Pancreas (tissue), 10 donors: ENCODE measurements at regions not wholly inside any gene's neighbourhood (a gene's known extent, or its start where the extent isn't known, plus 50 kb on each side); places are given as distances from the start of the nearest gene placed in this dataset.
A peak's percentile ranks its signal among the peaks of the same experiment; 100 is the strongest.

Source experiments
- ATAC-seq, 4 donors: fragments of 200-7000 bp; cut with Tn5 transposase; one replicate each; pipeline versions ENCODE4 v1.8.0 to v1.9.1; 2020; ENCODE audit warnings: mild to moderate bottlenecking in 4 of 4, moderate library complexity in 4 of 4
- DNase-seq, 6 donors: peaks; one replicate each; pipeline ENCODE4 v3.0.0-alpha.2; 2020
- FAIRE-seq: peaks from 2 replicates; lab custom pipeline; 2012; peaks lifted over from hg19 to GRCh38; lab: Jason Lieb, UNC
- H3K27ac ChIP-seq, 4 donors: fragments of 200-600 bp; sonication (generic); 1 replicate in 3 of 4; 2 replicates in 1 of 4; pipeline versions ENCODE4 v1.5.0 to v1.8.0; 2020
- H3K27me3 ChIP-seq, 4 donors: fragments of 200-600 bp; one replicate each; pipeline ENCODE4 v1.8.0; 2021
- H3K36me3 ChIP-seq, 3 donors: fragments of 200-600 bp; sonication (generic) in 1 of 3; one replicate each; pipeline versions ENCODE4 v1.5.0 to v1.8.0; 2020 to 2021
- H3K4me1 ChIP-seq, 3 donors: fragments of 200-600 bp; one replicate each; pipeline ENCODE4 v1.8.0; 2021
- H3K4me3 ChIP-seq, 4 donors: fragments of 200-600 bp; sonication (generic) in 2 of 4; one replicate each; pipeline versions ENCODE4 v1.5.0 to v1.8.0; 2020 to 2021
- H3K9me3 ChIP-seq, 4 donors: fragments of 200-600 bp; one replicate each; pipeline ENCODE4 v1.8.0; 2021
- WGBS, 2 donors: extraction: QIAGEN DNeasy Blood & Tissue Kit; methylation state at CpG; one replicate each; pipeline ENCODE4 v1.1.7; 2013; 5-methylcytosine and 5-hydroxymethylcytosine counted together
- intact Hi-C, 3 donors: fragments of 100-400 bp; cut with DNase I; formaldehyde crosslinking; loops; one replicate each; pipeline versions ENCODE4 v1.11.1 to v1.14.2; 2022
- TF ChIP-seq, protein P1 (sequence below), 4 donors: fragments of 200-600 bp; sonication (generic) in 3 of 4; IDR thresholded peaks; one replicate each; pipeline versions ENCODE4 v1.5.0 to v1.8.0; 2021; ENCODE audit warnings: antibody characterized with exemption in 4 of 4
- donor health status: healthy with polysubstance abuse.
- donor health status: DM: no; HTN: no; CAD: no; lungs with moderate emphysema.
- donor health status: DM: no; HTN: no; CAD: no.
- donor health status: control.
- donor health status: control.
- donor health status: Bipolar disorder and iron deficiency.
- donor health status: DM: yes; HTN: yes; CAD: no.
- donor health status: DM: no; HTN: no; CAD: no.
- donor health status: DM: no; HTN: no; CAD: no.
- donor health status: DM: yes; HTN: yes; CAD: no.

DNA sequence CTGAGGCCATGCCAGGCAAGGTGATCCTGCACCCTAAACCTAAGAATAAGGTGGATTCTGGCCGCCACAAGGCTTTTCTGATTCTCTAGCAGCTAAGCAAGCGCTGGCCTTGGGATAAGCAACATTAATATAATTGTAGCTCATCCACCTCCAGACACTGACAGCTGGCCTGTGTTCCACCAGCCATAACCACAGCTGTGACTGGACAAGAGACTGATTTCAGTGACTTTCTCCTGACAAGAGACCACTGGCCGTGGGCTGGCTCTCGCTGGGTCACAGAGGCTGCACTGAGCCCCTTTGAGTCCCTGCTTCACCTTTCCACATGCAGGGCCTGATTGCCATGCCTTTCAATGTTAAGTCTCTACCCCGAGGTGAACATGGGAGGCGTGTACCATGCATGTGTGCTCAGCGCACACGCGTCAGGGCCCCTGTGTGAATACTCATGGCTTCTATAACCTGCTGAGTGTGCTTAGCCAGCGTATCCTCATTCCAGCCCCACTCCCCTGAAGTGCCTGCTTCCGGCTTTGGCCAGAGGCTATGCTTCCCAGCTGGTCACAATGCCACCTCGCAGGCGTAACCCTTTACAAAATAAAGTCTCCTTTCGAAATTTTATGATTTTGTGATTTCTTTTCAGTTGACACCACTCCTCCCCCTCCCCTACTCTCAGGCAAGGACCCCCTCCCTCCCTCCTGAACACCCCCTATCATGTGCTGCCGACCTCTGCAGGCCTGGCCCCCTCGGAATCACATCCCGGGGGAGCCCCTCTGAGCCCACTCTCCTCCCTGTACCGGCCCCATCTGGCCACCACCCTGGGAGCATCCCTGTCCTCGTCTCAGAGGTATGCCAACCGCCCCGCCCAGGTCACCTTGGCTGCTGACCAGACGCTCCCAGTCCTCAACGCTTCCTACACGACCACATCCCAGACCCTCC lies 128.1 kb downstream of the CTTN start:
- TF ChIP-seq, protein P1, sequence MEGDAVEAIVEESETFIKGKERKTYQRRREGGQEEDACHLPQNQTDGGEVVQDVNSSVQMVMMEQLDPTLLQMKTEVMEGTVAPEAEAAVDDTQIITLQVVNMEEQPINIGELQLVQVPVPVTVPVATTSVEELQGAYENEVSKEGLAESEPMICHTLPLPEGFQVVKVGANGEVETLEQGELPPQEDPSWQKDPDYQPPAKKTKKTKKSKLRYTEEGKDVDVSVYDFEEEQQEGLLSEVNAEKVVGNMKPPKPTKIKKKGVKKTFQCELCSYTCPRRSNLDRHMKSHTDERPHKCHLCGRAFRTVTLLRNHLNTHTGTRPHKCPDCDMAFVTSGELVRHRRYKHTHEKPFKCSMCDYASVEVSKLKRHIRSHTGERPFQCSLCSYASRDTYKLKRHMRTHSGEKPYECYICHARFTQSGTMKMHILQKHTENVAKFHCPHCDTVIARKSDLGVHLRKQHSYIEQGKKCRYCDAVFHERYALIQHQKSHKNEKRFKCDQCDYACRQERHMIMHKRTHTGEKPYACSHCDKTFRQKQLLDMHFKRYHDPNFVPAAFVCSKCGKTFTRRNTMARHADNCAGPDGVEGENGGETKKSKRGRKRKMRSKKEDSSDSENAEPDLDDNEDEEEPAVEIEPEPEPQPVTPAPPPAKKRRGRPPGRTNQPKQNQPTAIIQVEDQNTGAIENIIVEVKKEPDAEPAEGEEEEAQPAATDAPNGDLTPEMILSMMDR (IDR thresholded peaks at IDR 0.05): no peak
- Histone ChIP-seq H3K27ac (no peak overlapping the region), H3K4me1 (no peaks in the 10 kb centered on the region), H3K4me3 (no peak overlapping the region), H3K36me3 (no peaks in the 10 kb centered on the region), H3K9me3 (no peaks in the 10 kb centered on the region), H3K27me3 (no peaks in the 10 kb centered on the region)
- DNase-seq (peak in 2 of 6 donors; percentile 42 to 43), ATAC-seq (no peak), FAIRE-seq (no peak)
- intact Hi-C loops: no loop called here
- 84 to 87% methylated on average over 23 to 24 of the region's 24 CpGs for WGBS, 2 donors

- Histone ChIP-seq H3K9me3 (no peaks in the 10 kb centered on the region), H3K27me3 (no peaks in the 10 kb centered on the region), H3K36me3 (no peaks in the 10 kb centered on the region), H3K27ac (no peak overlapping the region), H3K4me1 (no peaks in the 10 kb centered on the region), H3K4me3 (no peak overlapping the region)
- DNase-seq: peak in 2 of 6 donors; percentile 40
- no peak for ATAC-seq
- FAIRE-seq: no peak
- 77 to 83% methylated on average over 7 of the region's 7 CpGs for WGBS, 2 donors
- TF ChIP-seq, protein P1 (IDR thresholded peaks at IDR 0.05): no peak
- intact Hi-C loops: no loop called here
Observed at GRCh38 chr11:70527046-70527395, 128.7 kb downstream of the CTTN start.

GRCh38 chr11:70527429-70528045 lies 129.2 kb downstream of the CTTN start:
- FAIRE-seq: no peak
- intact Hi-C loops: no loop called here
- Histone ChIP-seq H3K4me3 (no peak overlapping the region), H3K4me1 (no peaks in the 10 kb centered on the region), H3K9me3 (no peaks in the 10 kb centered on the region), H3K27ac (no peak overlapping the region), H3K27me3 (no peaks in the 10 kb centered on the region), H3K36me3 (no peaks in the 10 kb centered on the region)
- peak in 2 of 6 donors; percentile 28 to 36 for DNase-seq
- no peak for ATAC-seq
- TF ChIP-seq, protein P1 (IDR thresholded peaks at IDR 0.05): no peak
- WGBS, 2 donors: 89 to 93% methylated on average over 10 of the region's 10 CpGs

DNA sequence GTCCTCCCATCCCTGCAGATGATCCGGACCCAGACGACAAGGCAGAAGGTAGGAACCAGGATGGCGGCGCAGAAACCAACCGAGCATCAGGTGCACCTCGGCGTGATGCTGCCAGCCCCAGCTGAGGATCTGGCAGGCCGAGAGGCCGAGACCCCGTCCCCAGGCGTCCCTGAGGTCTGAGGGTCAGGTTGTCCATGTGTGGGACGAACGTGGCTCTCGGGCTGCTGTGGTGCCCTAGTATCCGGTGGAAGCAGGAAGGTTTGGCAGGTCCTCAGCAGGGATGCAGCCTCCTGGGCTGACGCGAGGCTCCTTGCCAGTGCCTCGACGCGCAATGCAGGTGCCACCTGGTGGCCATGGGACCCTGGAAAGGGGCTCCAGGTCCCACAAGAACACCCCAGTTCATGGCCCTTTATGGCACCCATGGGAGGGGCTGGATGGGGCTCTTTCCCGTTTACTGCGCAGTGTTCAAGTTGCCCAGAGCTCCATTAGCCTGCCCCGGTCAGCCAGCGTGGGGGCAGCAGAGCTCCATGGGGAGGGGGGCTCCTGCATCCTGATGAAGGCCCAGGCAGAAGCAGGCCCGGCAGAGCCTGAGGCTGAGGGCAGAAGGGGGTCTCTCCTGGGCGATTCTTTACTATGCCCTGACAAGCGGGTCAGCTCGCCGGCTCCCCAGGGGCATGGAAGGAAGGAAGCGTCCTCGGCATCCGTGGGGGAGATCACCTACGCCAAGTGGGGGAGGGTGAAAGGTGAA lies 129.9 kb downstream of the CTTN start:
- H3K4me1 ChIP-seq: no peaks in the 10 kb centered on the region
- FAIRE-seq (no peak), DNase-seq (peak in 2 of 6 donors; percentile 41 to 50), ATAC-seq (no peak)
- H3K9me3 ChIP-seq: no peaks in the 10 kb centered on the region
- H3K27ac ChIP-seq: no peak overlapping the region
- H3K27me3 ChIP-seq: no peaks in the 10 kb centered on the region
- H3K36me3 ChIP-seq: no peaks in the 10 kb centered on the region
- intact Hi-C loops: no loop called here
- no peak overlapping the region for H3K4me3 ChIP-seq
- WGBS, 2 donors: 87 to 88% methylated on average over 33 of the region's 33 CpGs
- TF ChIP-seq, protein P1 (IDR thresholded peaks at IDR 0.05): no peak
